ENCODE measurements at regions not wholly inside any gene's neighbourhood (a gene's known extent, or its start where the extent isn't known, plus 50 kb on each side); places are given as distances from the start of the nearest gene placed in this dataset.

GRCh38 chr12:115424003-115424402 lies 740.0 kb upstream of the TBX3 start:
- Mint-ChIP-seq H3K36me3 (no peaks in the 10 kb centered on the region), H3K27ac (no peak overlapping the region), H3K9me3 (peaks cover 0 to 4% (median 0%) of the 10 kb centered on the region in 7 donors), H3K27me3 (ENCODE audit: low read depth in 3 of 3) (peaks cover 0 to 3% (median 2%) of the 10 kb centered on the region in 3 donors), H3K4me3 (no peak overlapping the region), H3K4me1 (no peaks in the 10 kb centered on the region)
- Histone ChIP-seq H3K27ac (ENCODE audit: low read depth in 1 of 2, low read length in 2 of 2) (no peak overlapping the region), H3K4me1 (ENCODE audit: control insufficient read depth in 1 of 2, insufficient read depth in 2 of 2, low read length in 2 of 2) (no peaks in the 10 kb centered on the region), H3K27me3 (ENCODE audit: control insufficient read depth in 2 of 2, insufficient read depth in 2 of 2, low read length in 2 of 2) (no peaks in the 10 kb centered on the region), H4K20me1 (ENCODE audit: insufficient read depth, low read length) (no peaks in the 10 kb centered on the region), H3K4me3 (replicated peaks in 1 of 3; ENCODE audit: low read depth in 2 of 3, low read length in 3 of 3) (no peak overlapping the region), H3K4me2 (replicated peaks; ENCODE audit: extremely low read depth, low read length, poor library complexity, severe bottlenecking) (no peak overlapping the region), H2AFZ (ENCODE audit: insufficient read depth, low read depth, low read length, poor library complexity, severe bottlenecking) (no peak overlapping the region), H3K9me3 (replicated peaks in 1 of 2; ENCODE audit: control insufficient read depth in 1 of 2, insufficient read depth in 1 of 2, low read length in 2 of 2) (no peaks in the 10 kb centered on the region), H3K36me3 (replicated peaks in 1 of 2; ENCODE audit: control insufficient read depth in 1 of 2, insufficient read depth in 2 of 2, low read length in 2 of 2) (no peaks in the 10 kb centered on the region), H3K9ac (ENCODE audit: insufficient read depth, low read length, poor library complexity, severe bottlenecking) (no peak overlapping the region), H3K79me2 (ENCODE audit: insufficient read depth, low read length) (no peaks in the 10 kb centered on the region)
- DNase-seq: no peak
- TF ChIP-seq CTCF (IDR thresholded peaks at IDR 0.05): no peak
- WGBS (ENCODE audit: insufficient coverage): 100% methylated on average over 1 of the region's 1 CpG
- intact Hi-C loops (cut with micrococcal nuclease): no loop called here

- Histone ChIP-seq H3K36me3 (replicated peaks in 1 of 2; ENCODE audit: control insufficient read depth in 1 of 2, insufficient read depth in 2 of 2, low read length in 2 of 2) (no peaks in the 10 kb centered on the region), H2AFZ (ENCODE audit: insufficient read depth, low read depth, low read length, poor library complexity, severe bottlenecking) (no peak overlapping the region), H3K4me2 (replicated peaks; ENCODE audit: extremely low read depth, low read length, poor library complexity, severe bottlenecking) (no peak overlapping the region), H3K79me2 (ENCODE audit: insufficient read depth, low read length) (no peaks in the 10 kb centered on the region), H3K9me3 (replicated peaks in 1 of 2; ENCODE audit: control insufficient read depth in 1 of 2, insufficient read depth in 1 of 2, low read length in 2 of 2) (no peaks in the 10 kb centered on the region), H3K27ac (ENCODE audit: low read depth in 1 of 2, low read length in 2 of 2) (no peak overlapping the region), H3K4me3 (replicated peaks in 1 of 3; ENCODE audit: low read depth in 2 of 3, low read length in 3 of 3) (no peak overlapping the region), H3K4me1 (ENCODE audit: control insufficient read depth in 1 of 2, insufficient read depth in 2 of 2, low read length in 2 of 2) (no peaks in the 10 kb centered on the region), H3K9ac (ENCODE audit: insufficient read depth, low read length, poor library complexity, severe bottlenecking) (no peak overlapping the region), H4K20me1 (ENCODE audit: insufficient read depth, low read length) (no peaks in the 10 kb centered on the region), H3K27me3 (ENCODE audit: control insufficient read depth in 2 of 2, insufficient read depth in 2 of 2, low read length in 2 of 2) (no peaks in the 10 kb centered on the region)
- Mint-ChIP-seq H3K36me3 (no peaks in the 10 kb centered on the region), H3K27me3 (ENCODE audit: low read depth in 3 of 3) (peaks cover 0 to 3% (median 2%) of the 10 kb centered on the region in 3 donors), H3K9me3 (peaks cover 0 to 4% (median 0%) of the 10 kb centered on the region in 7 donors), H3K4me1 (no peaks in the 10 kb centered on the region), H3K4me3 (no peak overlapping the region), H3K27ac (no peak overlapping the region)
- TF ChIP-seq CTCF (IDR thresholded peaks at IDR 0.05): no peak
- 20% methylated on average over 3 of the region's 5 CpGs for WGBS (ENCODE audit: insufficient coverage)
- intact Hi-C loops (cut with micrococcal nuclease): no loop called here
- DNase-seq: no peak
Observed at GRCh38 chr12:115423546-115423987, 739.6 kb upstream of the TBX3 start.
